ENCODE measurements at regions not wholly inside any gene's neighbourhood (a gene's known extent, or its start where the extent isn't known, plus 50 kb on each side); places are given as distances from the start of the nearest gene placed in this dataset.

GRCh38 chr20:58145506-58146080 lies 82.9 kb downstream of the ANKRD60 start:
- H3K4me3 Mint-ChIP-seq = no peak overlapping the region
- no peaks in the 10 kb centered on the region for H3K36me3 Mint-ChIP-seq
- H3K27ac Mint-ChIP-seq = no peak overlapping the region
- POLR2A ChIA-PET = no interaction called here
- H3K4me1 Mint-ChIP-seq = peaks cover 0 to 6% (median under 1%) of the 10 kb centered on the region in 4 donors
- DNase-seq (no peak), ATAC-seq (no peak)
- peaks cover 0 to 2% (median 0%) of the 10 kb centered on the region in 9 donors for H3K9me3 Mint-ChIP-seq
- peaks cover 30 to 61% (median 37%) of the 10 kb centered on the region in 5 donors for H3K27me3 Mint-ChIP-seq

DNA sequence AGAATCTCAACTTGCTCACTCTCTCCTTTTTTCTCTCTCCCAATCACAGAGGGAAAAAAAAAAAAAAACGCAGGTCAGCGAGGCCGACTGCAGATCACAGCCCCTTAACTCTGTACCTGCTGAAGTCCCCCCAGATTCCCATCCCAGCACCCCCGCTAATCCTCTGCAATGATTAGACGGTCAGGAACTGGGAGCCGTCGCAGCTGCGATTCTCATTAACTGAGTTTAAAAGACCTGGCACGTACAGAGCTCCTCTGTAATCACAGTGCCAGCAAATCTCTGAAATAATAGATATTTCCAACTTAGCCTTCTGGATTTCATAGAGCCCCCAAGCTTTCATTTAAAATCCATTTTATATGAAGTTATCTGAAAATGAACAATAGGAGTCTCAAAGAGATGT lies 84.4 kb downstream of the ANKRD60 start:
- DNase-seq (no peak), ATAC-seq (no peak)
- Mint-ChIP-seq H3K27me3 (peaks cover 22 to 60% (median 29%) of the 10 kb centered on the region in 5 donors), H3K4me3 (no peak overlapping the region), H3K4me1 (no peaks in the 10 kb centered on the region), H3K27ac (no peak overlapping the region), H3K9me3 (peaks cover 0 to 2% (median 0%) of the 10 kb centered on the region in 9 donors), H3K36me3 (no peaks in the 10 kb centered on the region)
- POLR2A ChIA-PET = no interaction called here

DNA sequence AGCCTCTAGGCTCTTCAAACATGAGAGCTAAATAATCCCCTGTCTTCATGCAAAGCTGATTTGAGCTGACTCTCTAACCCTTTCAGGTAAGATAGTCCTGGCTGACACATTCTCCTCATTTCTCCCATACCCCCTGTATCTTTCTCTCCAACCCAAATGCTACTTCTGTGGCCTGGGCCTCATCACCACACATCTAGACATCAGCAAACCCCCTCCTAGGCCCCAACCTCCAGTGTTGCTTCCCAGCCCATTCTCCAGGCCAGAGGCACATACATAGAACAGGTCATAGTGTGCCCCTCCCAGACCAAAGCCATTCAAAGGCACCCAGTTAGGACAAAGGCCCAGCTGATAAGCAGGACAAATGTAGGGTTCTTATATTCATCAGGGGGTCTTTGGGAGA lies 84.9 kb downstream of the ANKRD60 start:
- ATAC-seq (no peak), DNase-seq (no peak)
- Mint-ChIP-seq H3K9me3 (peaks cover 0 to 2% (median 0%) of the 10 kb centered on the region in 9 donors), H3K27ac (no peak overlapping the region), H3K36me3 (no peaks in the 10 kb centered on the region), H3K4me3 (no peak overlapping the region), H3K4me1 (no peaks in the 10 kb centered on the region), H3K27me3 (peaks cover 16 to 60% (median 28%) of the 10 kb centered on the region in 5 donors)
- POLR2A ChIA-PET = no interaction called here

DNA sequence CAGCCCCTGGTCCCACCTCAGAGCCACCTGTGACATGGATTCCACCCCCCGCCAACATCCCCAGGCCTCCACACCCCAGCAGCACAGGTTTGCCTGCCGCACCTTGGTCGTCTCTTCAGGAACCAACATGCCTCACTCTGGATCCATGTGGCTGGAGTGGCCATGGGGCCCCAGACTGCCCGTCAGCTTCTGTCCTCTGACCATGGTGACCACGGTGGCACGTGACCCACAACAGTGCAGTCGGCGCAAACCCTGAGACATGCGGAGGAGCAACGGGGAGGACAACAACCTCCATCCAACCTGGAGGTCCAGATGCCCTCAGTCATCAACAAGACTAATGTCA lies 85.6 kb downstream of the ANKRD60 start:
- ATAC-seq = no peak
- no peaks in the 10 kb centered on the region for H3K36me3 Mint-ChIP-seq
- POLR2A ChIA-PET = no interaction called here
- no peak overlapping the region for H3K4me3 Mint-ChIP-seq
- no peaks in the 10 kb centered on the region for H3K4me1 Mint-ChIP-seq
- peaks cover 12 to 60% (median 27%) of the 10 kb centered on the region in 5 donors for H3K27me3 Mint-ChIP-seq
- DNase-seq = no peak
- H3K9me3 Mint-ChIP-seq = no peaks in the 10 kb centered on the region
- H3K27ac Mint-ChIP-seq = no peak overlapping the region

- H3K4me3 Mint-ChIP-seq = no peak overlapping the region
- no peak overlapping the region for H3K27ac Mint-ChIP-seq
- H3K36me3 Mint-ChIP-seq = no peaks in the 10 kb centered on the region
- H3K27me3 Mint-ChIP-seq = peaks cover 11 to 60% (median 28%) of the 10 kb centered on the region in 5 donors
- no peak for DNase-seq
- no peaks in the 10 kb centered on the region for H3K9me3 Mint-ChIP-seq
- H3K4me1 Mint-ChIP-seq = no peaks in the 10 kb centered on the region
- POLR2A ChIA-PET = no interaction called here
- no peak for ATAC-seq
These were observed 86.2 kb downstream of the ANKRD60 start for GRCh38 chr20:58141971-58142842.

DNA sequence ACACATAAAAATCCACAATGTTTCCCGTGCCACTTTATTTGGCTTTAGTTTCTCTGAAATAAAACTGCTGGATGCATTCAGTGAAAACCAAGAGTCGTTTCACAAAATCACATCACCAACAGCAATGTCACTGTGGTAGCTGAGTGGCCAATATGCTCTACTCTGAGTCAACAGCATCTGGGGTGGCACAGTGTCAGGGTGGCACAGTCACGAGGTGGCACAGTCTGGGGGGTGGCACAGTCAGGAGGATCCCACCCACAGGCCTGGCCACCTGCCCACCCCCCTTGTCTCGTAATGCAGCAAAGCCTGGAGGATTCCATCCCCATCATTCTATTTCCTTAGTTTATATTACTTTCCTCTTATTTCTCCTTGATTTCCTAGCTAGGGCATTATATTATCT lies 87.0 kb downstream of the ANKRD60 start:
- POLR2A ChIA-PET = no interaction called here
- no peak for DNase-seq
- Mint-ChIP-seq H3K36me3 (no peaks in the 10 kb centered on the region), H3K4me3 (no peak overlapping the region), H3K4me1 (no peaks in the 10 kb centered on the region), H3K9me3 (no peaks in the 10 kb centered on the region), H3K27me3 (peaks cover 12 to 59% (median 33%) of the 10 kb centered on the region in 5 donors), H3K27ac (no peak overlapping the region)
- no peak for ATAC-seq

DNA sequence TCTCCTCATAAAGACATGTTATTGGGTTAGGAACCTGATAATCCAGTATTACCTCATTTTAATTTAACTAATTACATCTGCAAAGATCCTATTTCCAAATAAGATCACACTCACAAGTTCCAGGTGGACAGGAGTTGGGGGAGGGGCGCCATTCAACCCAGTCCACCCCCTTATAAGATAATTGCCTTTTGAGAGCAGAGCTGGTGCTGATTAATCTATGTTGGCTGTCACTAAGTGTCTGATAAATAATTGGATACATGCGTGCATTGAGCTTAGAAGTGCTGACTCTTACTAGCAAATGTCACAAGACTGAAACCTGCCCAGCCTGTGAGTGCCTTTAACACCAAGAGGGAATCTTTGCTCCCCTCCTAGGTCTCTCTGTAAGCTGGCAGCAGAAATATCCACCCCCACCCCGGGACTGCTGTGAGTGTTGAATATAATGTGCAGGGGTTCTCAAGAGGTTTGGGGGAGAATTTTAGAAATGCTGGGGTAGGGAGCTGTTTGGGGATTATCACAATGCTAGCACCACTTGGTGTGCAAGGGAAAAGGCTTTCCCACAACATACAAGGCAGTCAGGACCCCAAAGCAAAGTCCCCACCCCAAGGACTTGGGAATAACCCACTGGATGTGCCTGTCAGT lies 87.5 kb downstream of the ANKRD60 start:
- Mint-ChIP-seq H3K36me3 (no peaks in the 10 kb centered on the region), H3K4me3 (no peak overlapping the region), H3K27ac (no peak overlapping the region), H3K9me3 (no peaks in the 10 kb centered on the region), H3K27me3 (peaks cover 12 to 55% (median 33%) of the 10 kb centered on the region in 5 donors), H3K4me1 (no peaks in the 10 kb centered on the region)
- ATAC-seq (no peak), DNase-seq (no peak)
- POLR2A ChIA-PET = no interaction called here

- no peaks in the 10 kb centered on the region for H3K36me3 Mint-ChIP-seq
These were observed 88.3 kb downstream of the ANKRD60 start for GRCh38 chr20:58139849-58140786.

GRCh38 chr20:58138395-58138794 lies 90.1 kb downstream of the ANKRD60 start:
- no peaks in the 10 kb centered on the region for H3K9me3 Mint-ChIP-seq
- H3K27me3 Mint-ChIP-seq = peaks cover 15 to 69% (median 47%) of the 10 kb centered on the region in 5 donors
- peaks cover 0 to 8% (median 2%) of the 10 kb centered on the region in 4 donors for H3K4me1 Mint-ChIP-seq
- H3K27ac Mint-ChIP-seq = no peak overlapping the region
- no peaks in the 10 kb centered on the region for H3K36me3 Mint-ChIP-seq
- ATAC-seq = no peak
- DNase-seq = no peak
- no peak overlapping the region for H3K4me3 Mint-ChIP-seq
- POLR2A ChIA-PET = no interaction called here

More at GRCh38 chr20:58139849-58140786, 88.3 kb downstream of the ANKRD60 start:
- POLR2A ChIA-PET = no interaction called here
- no peaks in the 10 kb centered on the region for H3K9me3 Mint-ChIP-seq
- ATAC-seq (no peak), DNase-seq (no peak)
- H3K4me1 Mint-ChIP-seq = peaks cover 0 to 5% (median under 1%) of the 10 kb centered on the region in 4 donors
- no peak overlapping the region for H3K4me3 Mint-ChIP-seq
- H3K27me3 Mint-ChIP-seq = peaks cover 10 to 55% (median 39%) of the 10 kb centered on the region in 5 donors
- H3K27ac Mint-ChIP-seq = peak overlapping the region in 1 of 10 donors; percentile 25

DNA sequence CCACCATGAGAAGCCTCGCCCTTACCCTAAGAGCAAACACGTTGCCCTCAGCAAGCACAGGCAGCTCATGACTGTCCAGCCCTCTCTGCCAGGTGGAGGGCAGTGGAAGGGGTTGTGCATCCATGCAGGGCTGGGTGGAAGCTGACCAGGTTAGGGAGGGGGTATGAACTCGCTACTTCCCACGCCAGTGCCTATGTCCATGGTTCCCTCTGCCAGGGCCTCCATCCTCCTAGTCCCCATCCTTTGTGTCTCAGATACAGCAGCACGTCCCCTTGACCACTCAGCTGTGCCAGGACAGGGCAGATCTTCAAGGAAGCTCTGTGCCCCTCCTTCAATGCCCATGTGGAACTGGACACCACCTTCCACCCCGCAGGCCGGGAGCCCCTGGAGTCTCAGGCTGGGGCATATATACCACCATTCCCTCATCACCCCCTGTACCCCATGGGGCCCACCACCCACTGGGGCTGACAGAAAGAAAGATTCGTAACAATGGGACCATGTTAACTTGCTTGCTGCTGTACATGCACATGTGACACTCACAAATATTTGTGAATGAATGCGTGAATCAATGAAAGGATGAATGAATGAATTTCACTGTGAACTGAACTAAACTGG lies 90.7 kb downstream of the ANKRD60 start:
- no peak overlapping the region for H3K27ac Mint-ChIP-seq
- no peaks in the 10 kb centered on the region for H3K9me3 Mint-ChIP-seq
- ATAC-seq (no peak), DNase-seq (no peak)
- peaks cover 15 to 75% (median 51%) of the 10 kb centered on the region in 5 donors for H3K27me3 Mint-ChIP-seq
- peaks cover 0 to 8% (median 2%) of the 10 kb centered on the region in 4 donors for H3K4me1 Mint-ChIP-seq
- H3K4me3 Mint-ChIP-seq = no peak overlapping the region
- POLR2A ChIA-PET = no interaction called here
- H3K36me3 Mint-ChIP-seq = no peaks in the 10 kb centered on the region

DNA sequence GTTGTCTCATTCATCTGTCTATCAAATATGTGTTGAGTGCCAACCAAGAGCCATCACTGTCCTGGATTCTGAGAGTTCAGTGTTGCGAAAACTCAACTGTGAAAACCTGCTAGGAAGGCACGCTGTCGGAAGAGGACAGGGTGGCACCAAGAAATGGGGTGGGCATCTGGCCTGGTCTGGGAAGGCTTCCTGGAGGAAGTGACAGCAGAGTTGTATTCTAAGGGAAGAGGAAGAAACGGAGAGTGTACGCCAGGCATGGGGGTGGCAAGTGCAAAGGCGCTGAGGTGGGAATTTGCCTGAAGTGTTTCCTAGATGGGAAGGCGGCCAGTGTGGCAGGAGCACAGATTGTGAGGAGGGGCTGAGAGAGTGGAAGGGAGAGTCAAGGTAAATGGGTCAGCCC lies 91.2 kb downstream of the ANKRD60 start:
- no peak overlapping the region for H3K27ac Mint-ChIP-seq
- DNase-seq (no peak), ATAC-seq (no peak)
- H3K4me3 Mint-ChIP-seq = no peak overlapping the region
- POLR2A ChIA-PET = no interaction called here
- no peaks in the 10 kb centered on the region for H3K9me3 Mint-ChIP-seq
- H3K4me1 Mint-ChIP-seq = peaks cover 0 to 8% (median 2%) of the 10 kb centered on the region in 4 donors
- peaks cover 15 to 81% (median 52%) of the 10 kb centered on the region in 5 donors for H3K27me3 Mint-ChIP-seq
- no peaks in the 10 kb centered on the region for H3K36me3 Mint-ChIP-seq

DNA sequence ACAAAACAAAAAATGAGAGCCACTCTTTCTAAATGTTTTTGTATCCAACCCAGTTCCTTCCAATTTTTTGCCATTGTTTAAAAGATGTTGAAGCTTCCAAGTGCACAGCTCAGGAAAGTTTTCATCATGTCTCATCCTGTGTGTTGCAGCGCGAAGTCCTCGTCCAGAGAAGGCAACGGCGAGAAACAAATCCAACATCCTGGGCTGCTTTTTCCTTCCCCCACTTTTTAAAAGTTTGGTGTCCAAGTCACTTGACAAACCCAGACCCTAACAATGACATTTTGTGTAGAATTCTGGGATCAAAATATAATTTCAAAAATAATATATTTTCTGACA lies 92.3 kb downstream of the ANKRD60 start:
- Mint-ChIP-seq H3K27ac (no peak overlapping the region), H3K4me3 (no peak overlapping the region), H3K36me3 (no peaks in the 10 kb centered on the region), H3K27me3 (peaks cover 22 to 92% (median 63%) of the 10 kb centered on the region in 5 donors), H3K9me3 (no peaks in the 10 kb centered on the region), H3K4me1 (peaks cover 4 to 17% (median 10%) of the 10 kb centered on the region in 4 donors)
- ATAC-seq (no peak), DNase-seq (no peak)
- POLR2A ChIA-PET = no interaction called here
